ENCODE measurements at regions not wholly inside any gene's neighbourhood (a gene's known extent, or its start where the extent isn't known, plus 50 kb on each side); places are given as distances from the start of the nearest gene placed in this dataset.

DNA sequence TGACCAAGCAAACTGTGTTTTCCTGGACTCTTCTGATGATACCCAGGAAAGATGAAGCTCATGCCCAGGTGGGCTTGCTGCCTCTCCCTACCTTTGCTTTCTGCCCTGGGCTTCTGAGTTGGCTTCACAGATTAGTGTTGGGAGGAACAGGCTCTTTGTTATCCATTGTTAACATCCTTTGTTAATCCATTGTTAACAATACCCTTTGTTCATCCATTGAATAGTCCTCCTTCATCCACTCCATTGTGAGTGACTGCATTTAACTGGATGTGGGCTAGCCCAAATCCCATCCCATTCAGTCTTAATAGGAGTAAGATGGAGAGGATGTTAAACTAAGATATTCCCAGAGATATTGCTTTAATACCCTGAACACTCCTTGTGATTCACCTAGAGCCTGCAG lies 199.0 kb upstream of the LNX1 start:
- TF ChIP-seq, protein P1, sequence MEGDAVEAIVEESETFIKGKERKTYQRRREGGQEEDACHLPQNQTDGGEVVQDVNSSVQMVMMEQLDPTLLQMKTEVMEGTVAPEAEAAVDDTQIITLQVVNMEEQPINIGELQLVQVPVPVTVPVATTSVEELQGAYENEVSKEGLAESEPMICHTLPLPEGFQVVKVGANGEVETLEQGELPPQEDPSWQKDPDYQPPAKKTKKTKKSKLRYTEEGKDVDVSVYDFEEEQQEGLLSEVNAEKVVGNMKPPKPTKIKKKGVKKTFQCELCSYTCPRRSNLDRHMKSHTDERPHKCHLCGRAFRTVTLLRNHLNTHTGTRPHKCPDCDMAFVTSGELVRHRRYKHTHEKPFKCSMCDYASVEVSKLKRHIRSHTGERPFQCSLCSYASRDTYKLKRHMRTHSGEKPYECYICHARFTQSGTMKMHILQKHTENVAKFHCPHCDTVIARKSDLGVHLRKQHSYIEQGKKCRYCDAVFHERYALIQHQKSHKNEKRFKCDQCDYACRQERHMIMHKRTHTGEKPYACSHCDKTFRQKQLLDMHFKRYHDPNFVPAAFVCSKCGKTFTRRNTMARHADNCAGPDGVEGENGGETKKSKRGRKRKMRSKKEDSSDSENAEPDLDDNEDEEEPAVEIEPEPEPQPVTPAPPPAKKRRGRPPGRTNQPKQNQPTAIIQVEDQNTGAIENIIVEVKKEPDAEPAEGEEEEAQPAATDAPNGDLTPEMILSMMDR (conservative IDR thresholded peaks at IDR 0.05 in 1 of 2, IDR thresholded peaks at IDR 0.05 in 1 of 2; ENCODE audit: low read depth in 1 of 2, low read length in 2 of 2) = no peak
- TF ChIP-seq EZH2 (IDR thresholded peaks at IDR 0.05; ENCODE audit: low read length, missing control alignments) = no peak
